ENCODE measurements at regions not wholly inside any gene's neighbourhood (a gene's known extent, or its start where the extent isn't known, plus 50 kb on each side); places are given as distances from the start of the nearest gene placed in this dataset.

GRCh38 chr4:81601358-81601694, 129.6 kb upstream of the RASGEF1B start:
- Mint-ChIP-seq H3K9me3 (no peaks in the 10 kb centered on the region), H3K27me3 (ENCODE audit: low read depth) (no peaks in the 10 kb centered on the region), H3K36me3 (no peaks in the 10 kb centered on the region), H3K4me1 (peaks cover 33% of the 10 kb centered on the region), H3K27ac (peak overlapping the region; percentile 41), H3K4me3 (no peak overlapping the region)
- DNase-seq (ENCODE audit: low spot score in 2 of 2, unreplicated experiment in 2 of 2), result no peak
- TF ChIP-seq CTCF (IDR thresholded peaks at IDR 0.05; ENCODE audit: unreplicated experiment), result no peak

GRCh38 chr4:81600520-81601357, 129.0 kb upstream of the RASGEF1B start:
- Mint-ChIP-seq H3K9me3 (no peaks in the 10 kb centered on the region), H3K27ac (peak overlapping the region; percentile 41), H3K4me3 (no peak overlapping the region), H3K36me3 (no peaks in the 10 kb centered on the region), H3K27me3 (ENCODE audit: low read depth) (no peaks in the 10 kb centered on the region), H3K4me1 (peaks cover 38% of the 10 kb centered on the region)
- TF ChIP-seq CTCF (IDR thresholded peaks at IDR 0.05; ENCODE audit: unreplicated experiment), result no peak
- DNase-seq (ENCODE audit: low spot score in 2 of 2, unreplicated experiment in 2 of 2), result peak in 1 of 2 experiments; percentile 48

GRCh38 chr4:81599742-81600380, 128.2 kb upstream of the RASGEF1B start:
- no peak for DNase-seq (ENCODE audit: low spot score in 2 of 2, unreplicated experiment in 2 of 2)
- peaks cover 35% of the 10 kb centered on the region for H3K4me1 Mint-ChIP-seq
- no peaks in the 10 kb centered on the region for H3K36me3 Mint-ChIP-seq
- no peak for TF ChIP-seq CTCF (IDR thresholded peaks at IDR 0.05; ENCODE audit: unreplicated experiment)
- no peaks in the 10 kb centered on the region for H3K27me3 Mint-ChIP-seq (ENCODE audit: low read depth)
- no peak overlapping the region for H3K27ac Mint-ChIP-seq
- no peak overlapping the region for H3K4me3 Mint-ChIP-seq
- H3K9me3 Mint-ChIP-seq, result no peaks in the 10 kb centered on the region

GRCh38 chr4:81595798-81596610, 124.3 kb upstream of the RASGEF1B start:
- DNase-seq (ENCODE audit: low spot score in 2 of 2, unreplicated experiment in 2 of 2), result no peak
- H3K9me3 Mint-ChIP-seq, result no peaks in the 10 kb centered on the region
- H3K27ac Mint-ChIP-seq, result no peak overlapping the region
- no peak for TF ChIP-seq CTCF (IDR thresholded peaks at IDR 0.05; ENCODE audit: unreplicated experiment)
- peaks cover 2% of the 10 kb centered on the region for H3K27me3 Mint-ChIP-seq (ENCODE audit: low read depth)
- no peak overlapping the region for H3K4me3 Mint-ChIP-seq
- H3K36me3 Mint-ChIP-seq, result no peaks in the 10 kb centered on the region
- peaks cover 32% of the 10 kb centered on the region for H3K4me1 Mint-ChIP-seq

GRCh38 chr4:81595287-81595686, 123.6 kb upstream of the RASGEF1B start:
- TF ChIP-seq CTCF (IDR thresholded peaks at IDR 0.05; ENCODE audit: unreplicated experiment), result no peak
- H3K27me3 Mint-ChIP-seq (ENCODE audit: low read depth), result peaks cover 2% of the 10 kb centered on the region
- no peaks in the 10 kb centered on the region for H3K36me3 Mint-ChIP-seq
- H3K4me3 Mint-ChIP-seq, result no peak overlapping the region
- H3K9me3 Mint-ChIP-seq, result no peaks in the 10 kb centered on the region
- H3K4me1 Mint-ChIP-seq, result peaks cover 25% of the 10 kb centered on the region
- no peak overlapping the region for H3K27ac Mint-ChIP-seq
- DNase-seq (ENCODE audit: low spot score in 2 of 2, unreplicated experiment in 2 of 2), result no peak
